HCT116 (cell line): ENCODE measurements at regions not wholly inside any gene's neighbourhood (a gene's known extent, or its start where the extent isn't known, plus 50 kb on each side); places are given as distances from the start of the nearest gene placed in this dataset.

ENCODE experiments used
- ATAC-seq: fragments of 200-7000 bp; cut with Tn5 transposase; 2 replicates; pipeline ENCODE4 v1.9.1; 2020; ENCODE audit warnings: mild to moderate bottlenecking, moderate library complexity
- BruUV-seq: library from RNA; stranded (reverse); fragments of 400-500 nt; replicated peaks from 2 replicates; lab custom pipeline; 2021; lab: Mats Ljungman, UMichigan
- CTCF ChIA-PET: fragments of 300-600 bp; sonication (Branson Sonifier 250); formaldehyde crosslinking; loops from one replicate; lab custom pipeline; 2021; ENCODE audit warnings: antibody characterized with exemption; lab: Charles Lee
- POLR2A ChIA-PET: fragments of 300-600, 350-600 bp; sonication (Branson Sonifier 250); formaldehyde crosslinking; loops from one replicate; lab custom pipeline; 2021; ENCODE audit warnings: antibody characterized with exemption; lab: Charles Lee
- RAD21 ChIA-PET, 2 experiments: fragments of 300-600 bp; sonication (Branson Sonifier 250); formaldehyde crosslinking; loops; one replicate each; lab custom pipeline; 2023; ENCODE audit warnings: low total read pairs in 2 of 2; ENCODE audit not compliant: uncharacterized antibody in 2 of 2, unreplicated experiment in 2 of 2, low non-redundant PET in 1 of 2; lab: Charles Lee
- DNase-seq: peaks from one replicate; pipeline ENCODE4 v3.0.0-alpha.2; 2010; ENCODE audit warnings: low read depth, low spot score
- H2AFZ ChIP-seq: fragments of 200-600 bp; shearing (Covaris generic), sonication (generic); 2 replicates; pipeline ENCODE4 v1.6.1; 2017; ENCODE audit warnings: low read depth, mixed run types, mixed read lengths, antibody characterized with exemption, low read length; ENCODE audit not compliant: poor library complexity, severe bottlenecking
- H3K27ac ChIP-seq: 2 replicates; pipeline ENCODE4 v1.5.1; 2012; ENCODE audit warnings: low read depth, low read length
- H3K27me3 ChIP-seq: fragments of 200-600 bp; sonication (generic); 2 replicates; pipeline ENCODE4 v1.6.1; 2016; ENCODE audit warnings: mixed run types, low read length, mixed read lengths; ENCODE audit not compliant: insufficient read depth
- H3K36me3 ChIP-seq, 2 experiments: fragments of 200-500 bp in 1 of 2; fragments of 200-600 bp in 1 of 2; sonication (Bioruptor generic) in 1 of 2; sonication (generic) in 1 of 2; 2 replicates each; pipeline versions ENCODE4 v1.5.1 to v1.6.1; 2014 to 2016; ENCODE audit warnings: low read length in 2 of 2, inconsistent platforms in 1 of 2, mixed read lengths in 1 of 2, mixed run types in 1 of 2; ENCODE audit not compliant: insufficient read depth in 2 of 2, control insufficient read depth in 1 of 2
- H3K4me1 ChIP-seq, 2 experiments: fragments of 200-600 bp in 1 of 2; sonication (generic) in 1 of 2; 2 replicates each; pipeline versions ENCODE4 v1.5.1 to v1.6.1; 2012 to 2017; ENCODE audit warnings: low read length in 2 of 2, inconsistent platforms in 1 of 2, mild to moderate bottlenecking in 1 of 2, mixed read lengths in 1 of 2, mixed run types in 1 of 2, moderate library complexity in 1 of 2; ENCODE audit not compliant: insufficient read depth in 2 of 2, control insufficient read depth in 1 of 2
- H3K4me2 ChIP-seq: fragments of 200-600 bp; sonication (generic); 2 replicates; pipeline ENCODE4 v1.6.1; 2017; ENCODE audit warnings: mixed run types, low read length, mixed read lengths
- H3K4me3 ChIP-seq, 2 experiments: fragments of 200-600 bp in 1 of 2; sonication (generic) in 1 of 2; replicated peaks in 1 of 2; 2 replicates each; pipeline ENCODE4 v1.5.1; 2011 to 2016; ENCODE audit warnings: low read length in 2 of 2, control low read depth in 1 of 2, low read depth in 1 of 2, mild to moderate bottlenecking in 1 of 2, mixed read lengths in 1 of 2, mixed run types in 1 of 2
- H3K79me2 ChIP-seq: fragments of 200-600 bp; sonication (generic); 2 replicates; pipeline ENCODE4 v1.6.1; 2017; ENCODE audit warnings: mild to moderate bottlenecking, mixed run types, low read length, moderate library complexity, mixed read lengths; ENCODE audit not compliant: insufficient read depth
- H3K9ac ChIP-seq: fragments of 200-600 bp; sonication (generic); 2 replicates; pipeline ENCODE4 v1.6.1; 2016; ENCODE audit warnings: low read length, mixed read lengths
- H3K9me2 ChIP-seq: fragments of 200-600 bp; sonication (generic), shearing (Covaris generic); 2 replicates; pipeline ENCODE4 v1.6.1; 2017; ENCODE audit warnings: mixed run types, mild to moderate bottlenecking, moderate library complexity; ENCODE audit not compliant: insufficient read depth
- H3K9me3 ChIP-seq, 2 experiments: fragments of 200-500 bp in 1 of 2; fragments of 200-600 bp in 1 of 2; sonication (Bioruptor generic) in 1 of 2; sonication (generic) in 1 of 2; 2 replicates each; pipeline ENCODE4 v1.6.1; 2014 to 2017; ENCODE audit warnings: low read length in 2 of 2, mixed read lengths in 2 of 2, inconsistent platforms in 1 of 2, low read depth in 1 of 2, mild to moderate bottlenecking in 1 of 2, mixed run types in 1 of 2, moderate library complexity in 1 of 2; ENCODE audit not compliant: control insufficient read depth in 1 of 2, insufficient read depth in 1 of 2
- H4K20me1 ChIP-seq: fragments of 200-600 bp; sonication (generic), shearing (Covaris generic); 2 replicates; pipeline ENCODE4 v1.6.1; 2017; ENCODE audit warnings: mixed run types, mild to moderate bottlenecking, moderate library complexity; ENCODE audit not compliant: insufficient read depth
- ATF3 ChIP-seq: IDR thresholded peaks from 2 replicates; pipeline ENCODE4 v1.6.1; 2012
- CEBPB ChIP-seq: IDR thresholded peaks from 2 replicates; pipeline ENCODE4 v1.6.1; 2012; ENCODE audit warnings: low read depth
- EGR1 ChIP-seq: IDR thresholded peaks from 2 replicates; pipeline ENCODE4 v1.6.1; 2012; ENCODE audit warnings: low read depth
- ELF1 ChIP-seq: IDR thresholded peaks from 2 replicates; pipeline ENCODE4 v1.6.1; 2012; ENCODE audit warnings: low read depth, borderline replicate concordance
- EZH2 ChIP-seq: fragments of 200-600 bp; sonication (generic); IDR thresholded peaks from 2 replicates; pipeline ENCODE4 v1.6.1; 2017; ENCODE audit warnings: antibody characterized with exemption, mixed run types
- EZH2phosphoT487 ChIP-seq: fragments of 200-600 bp; IDR thresholded peaks from 2 replicates; pipeline ENCODE4 v1.6.1; 2018; ENCODE audit warnings: antibody characterized with exemption, borderline replicate concordance
- FOSL1 ChIP-seq: IDR thresholded peaks from 2 replicates; pipeline ENCODE4 v1.6.1; 2012; ENCODE audit warnings: low read depth
- JUND ChIP-seq: IDR thresholded peaks from 2 replicates; pipeline ENCODE4 v1.6.1; 2012
- POLR2A ChIP-seq: IDR thresholded peaks from 2 replicates; pipeline ENCODE4 v1.7.0; 2011; ENCODE audit warnings: borderline replicate concordance; ENCODE audit not compliant: insufficient read depth, insufficient read length; ENCODE audit errors: extremely low read depth
- SP1 ChIP-seq: IDR thresholded peaks from 2 replicates; pipeline ENCODE4 v1.6.1; 2012; ENCODE audit warnings: low read depth
- SRF ChIP-seq: IDR thresholded peaks from 2 replicates; pipeline ENCODE4 v1.6.1; 2012; ENCODE audit warnings: low read depth
- TCF7L2 ChIP-seq: IDR thresholded peaks from 2 replicates; pipeline ENCODE4 v1.7.0; 2011; ENCODE audit warnings: borderline replicate concordance, inconsistent platforms; ENCODE audit not compliant: insufficient read depth, insufficient read length; ENCODE audit errors: extremely low read depth
- YY1 ChIP-seq: IDR thresholded peaks from 2 replicates; pipeline ENCODE4 v1.6.1; 2011; ENCODE audit warnings: low read length, low read depth, moderate library complexity, mild to moderate bottlenecking; ENCODE audit not compliant: insufficient replicate concordance; ENCODE audit errors: extremely low read depth
- ZFX ChIP-seq: fragments of 450-650 bp; IDR thresholded peaks from 2 replicates; pipeline ENCODE4 v1.6.1; 2017
- ZNF274 ChIP-seq: fragments of 200-500 bp; sonication (Bioruptor generic); IDR thresholded peaks from 2 replicates; pipeline ENCODE4 v1.6.1; 2014; ENCODE audit warnings: mild to moderate bottlenecking, low read depth, low read length, inconsistent platforms
- intact Hi-C: fragments of 100-400 bp; cut with micrococcal nuclease; formaldehyde crosslinking; loops from 2 replicates; pipeline ENCODE4 v1.10.0; 2022
- TF ChIP-seq, protein P1 (sequence below): IDR thresholded peaks from 2 replicates; pipeline ENCODE4 v1.6.1; 2011; ENCODE audit warnings: mild to moderate bottlenecking, low read length, moderate library complexity; ENCODE audit not compliant: insufficient replicate concordance; ENCODE audit errors: extremely low read depth
- TF ChIP-seq, protein P2 (sequence below), 3 experiments: fragments of 200-600 bp in 1 of 3; sonication (generic) in 1 of 3; IDR thresholded peaks in 2 of 3; conservative IDR thresholded peaks in 1 of 3; 2 replicates each; pipeline ENCODE4 v1.5.1; 2012 to 2017; ENCODE audit warnings: low read depth in 2 of 3, low read length in 2 of 3, antibody characterized with exemption in 1 of 3, borderline replicate concordance in 1 of 3, control low read depth in 1 of 3, mild to moderate bottlenecking in 1 of 3, mixed read lengths in 1 of 3, mixed run types in 1 of 3, moderate library complexity in 1 of 3; ENCODE audit not compliant: insufficient read depth in 1 of 3

DNA sequence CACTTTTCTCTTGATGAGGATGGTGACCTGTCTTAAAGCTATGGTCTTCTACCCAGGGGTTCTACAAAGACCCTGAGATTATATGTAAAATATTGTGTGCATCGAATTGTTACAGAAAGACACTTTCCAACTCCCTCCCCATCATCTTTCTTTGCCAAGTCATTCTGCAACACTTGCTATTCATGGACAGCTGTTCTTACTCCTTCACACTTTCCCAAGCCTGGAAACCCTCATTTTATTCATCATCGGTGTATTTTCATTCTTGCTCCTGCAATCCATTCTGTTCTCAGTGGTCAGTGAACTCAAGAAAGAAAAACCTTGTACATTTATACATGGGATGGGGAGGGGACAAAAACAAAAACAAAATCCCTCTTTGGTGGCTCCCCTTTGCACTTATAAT, 90.5 kb upstream of the STXBP6 start:
- no peak overlapping the region for H3K27ac ChIP-seq
- H3K4me2 ChIP-seq = no peak overlapping the region
- BruUV-seq = no TSS peak
- ATAC-seq = no peak
- RAD21 ChIA-PET = no interaction called here
- no peaks in the 10 kb centered on the region for H3K4me1 ChIP-seq
- H4K20me1 ChIP-seq = no peaks in the 10 kb centered on the region
- no peak overlapping the region for H3K9ac ChIP-seq
- no peaks in the 10 kb centered on the region for H3K36me3 ChIP-seq
- no peaks in the 10 kb centered on the region for H3K79me2 ChIP-seq
- no peak overlapping the region for H3K4me3 ChIP-seq
- POLR2A ChIA-PET = no interaction called here
- H3K9me3 ChIP-seq = peaks cover 0 to 4% of the 10 kb centered on the region in 2 experiments; a peak in 1 of 4 replicates
- TF ChIP-seq EGR1 (no peak), ELF1 (no peak), ATF3 (no peak)
- TF ChIP-seq, protein P1, sequence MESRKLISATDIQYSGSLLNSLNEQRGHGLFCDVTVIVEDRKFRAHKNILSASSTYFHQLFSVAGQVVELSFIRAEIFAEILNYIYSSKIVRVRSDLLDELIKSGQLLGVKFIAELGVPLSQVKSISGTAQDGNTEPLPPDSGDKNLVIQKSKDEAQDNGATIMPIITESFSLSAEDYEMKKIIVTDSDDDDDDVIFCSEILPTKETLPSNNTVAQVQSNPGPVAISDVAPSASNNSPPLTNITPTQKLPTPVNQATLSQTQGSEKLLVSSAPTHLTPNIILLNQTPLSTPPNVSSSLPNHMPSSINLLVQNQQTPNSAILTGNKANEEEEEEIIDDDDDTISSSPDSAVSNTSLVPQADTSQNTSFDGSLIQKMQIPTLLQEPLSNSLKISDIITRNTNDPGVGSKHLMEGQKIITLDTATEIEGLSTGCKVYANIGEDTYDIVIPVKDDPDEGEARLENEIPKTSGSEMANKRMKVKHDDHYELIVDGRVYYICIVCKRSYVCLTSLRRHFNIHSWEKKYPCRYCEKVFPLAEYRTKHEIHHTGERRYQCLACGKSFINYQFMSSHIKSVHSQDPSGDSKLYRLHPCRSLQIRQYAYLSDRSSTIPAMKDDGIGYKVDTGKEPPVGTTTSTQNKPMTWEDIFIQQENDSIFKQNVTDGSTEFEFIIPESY = no peak
- TF ChIP-seq, all 23 proteins: peak for 0
- intact Hi-C loops = no loop called here
- H2AFZ ChIP-seq = no peak overlapping the region
- H3K27me3 ChIP-seq = no peaks in the 10 kb centered on the region
- CTCF ChIA-PET = no interaction called here
- H3K9me2 ChIP-seq = no peaks in the 10 kb centered on the region
- no peak for DNase-seq

- POLR2A ChIA-PET = no interaction called here
- H2AFZ ChIP-seq = no peak overlapping the region
- H3K27me3 ChIP-seq = no peaks in the 10 kb centered on the region
- peaks cover 0 to 12% of the 10 kb centered on the region in 2 experiments; a peak in 1 of 4 replicates for H3K9me3 ChIP-seq
- no peak overlapping the region for H3K4me3 ChIP-seq
- CTCF ChIA-PET = no interaction called here
- H3K36me3 ChIP-seq = no peaks in the 10 kb centered on the region
- H3K9ac ChIP-seq = no peak overlapping the region
- no peaks in the 10 kb centered on the region for H4K20me1 ChIP-seq
- intact Hi-C loops = no loop called here
- RAD21 ChIA-PET = no interaction called here
- no peaks in the 10 kb centered on the region for H3K9me2 ChIP-seq
- no peak for DNase-seq
- no peaks in the 10 kb centered on the region for H3K79me2 ChIP-seq
- no peak overlapping the region for H3K4me2 ChIP-seq
- no TSS peak for BruUV-seq
- H3K4me1 ChIP-seq = no peaks in the 10 kb centered on the region
- H3K27ac ChIP-seq = no peak overlapping the region
- ATAC-seq = no peak
- TF ChIP-seq, protein P2, sequence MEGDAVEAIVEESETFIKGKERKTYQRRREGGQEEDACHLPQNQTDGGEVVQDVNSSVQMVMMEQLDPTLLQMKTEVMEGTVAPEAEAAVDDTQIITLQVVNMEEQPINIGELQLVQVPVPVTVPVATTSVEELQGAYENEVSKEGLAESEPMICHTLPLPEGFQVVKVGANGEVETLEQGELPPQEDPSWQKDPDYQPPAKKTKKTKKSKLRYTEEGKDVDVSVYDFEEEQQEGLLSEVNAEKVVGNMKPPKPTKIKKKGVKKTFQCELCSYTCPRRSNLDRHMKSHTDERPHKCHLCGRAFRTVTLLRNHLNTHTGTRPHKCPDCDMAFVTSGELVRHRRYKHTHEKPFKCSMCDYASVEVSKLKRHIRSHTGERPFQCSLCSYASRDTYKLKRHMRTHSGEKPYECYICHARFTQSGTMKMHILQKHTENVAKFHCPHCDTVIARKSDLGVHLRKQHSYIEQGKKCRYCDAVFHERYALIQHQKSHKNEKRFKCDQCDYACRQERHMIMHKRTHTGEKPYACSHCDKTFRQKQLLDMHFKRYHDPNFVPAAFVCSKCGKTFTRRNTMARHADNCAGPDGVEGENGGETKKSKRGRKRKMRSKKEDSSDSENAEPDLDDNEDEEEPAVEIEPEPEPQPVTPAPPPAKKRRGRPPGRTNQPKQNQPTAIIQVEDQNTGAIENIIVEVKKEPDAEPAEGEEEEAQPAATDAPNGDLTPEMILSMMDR (IDR thresholded peaks at IDR 0.05 in 2 of 3, conservative IDR thresholded peaks at IDR 0.05 in 1 of 3; ENCODE audit: borderline replicate concordance in 1 of 3, insufficient read depth in 1 of 3, low read depth in 2 of 3, low read length in 2 of 3) = no peak
- TF ChIP-seq POLR2A = no peak
- no peak for TF ChIP-seq EZH2
- TF ChIP-seq SRF = no peak
- TF ChIP-seq JUND = no peak
- TF ChIP-seq CEBPB = no peak
- TF ChIP-seq TCF7L2 = no peak
- no peak for TF ChIP-seq ZNF274
- TF ChIP-seq ATF3 = no peak
- TF ChIP-seq EGR1 = no peak
- no peak for TF ChIP-seq FOSL1
- no peak for TF ChIP-seq YY1
- TF ChIP-seq ELF1 = no peak
- no peak for TF ChIP-seq ZFX
- TF ChIP-seq SP1 = no peak
- no peak for TF ChIP-seq EZH2phosphoT487
These were observed 86.9 kb upstream of the STXBP6 start for GRCh38 chr14:25136811-25137210.
